ENCODE measurements at regions not wholly inside any gene's neighbourhood (a gene's known extent, or its start where the extent isn't known, plus 50 kb on each side); places are given as distances from the start of the nearest gene placed in this dataset.

DNA sequence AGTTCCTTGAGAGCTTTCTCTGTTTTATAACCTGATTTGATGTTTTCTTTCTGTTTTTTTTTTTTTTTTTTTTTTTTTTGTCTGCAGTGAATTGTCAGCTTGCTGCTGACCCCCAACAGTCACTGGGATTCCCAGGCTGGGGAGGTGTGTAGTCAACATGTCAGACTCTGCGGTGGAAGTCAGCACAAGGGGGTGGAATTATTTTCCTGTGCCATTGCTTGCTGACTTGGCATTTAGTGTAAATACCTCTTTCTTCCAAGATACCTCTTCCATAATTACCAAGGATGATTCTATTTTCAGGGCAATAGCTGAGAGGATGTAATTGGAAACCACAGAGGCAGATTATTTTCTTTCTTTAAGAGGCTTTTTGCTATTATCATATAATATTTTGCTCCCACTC lies 266.3 kb downstream of the CCDC85A start:
- no TSS peak for BruUV-seq (replicated peaks)
- Mint-ChIP-seq H3K36me3 (ENCODE audit: insufficient read depth, unreplicated experiment) (no peaks in the 10 kb centered on the region), H3K4me1 (ENCODE audit: insufficient read depth, unreplicated experiment) (peaks cover 17% of the 10 kb centered on the region), H3K9me3 (ENCODE audit: unreplicated experiment) (peaks cover 9% of the 10 kb centered on the region), H3K4me3 (ENCODE audit: unreplicated experiment) (no peak overlapping the region), H3K27me3 (ENCODE audit: insufficient read depth, unreplicated experiment) (no peaks in the 10 kb centered on the region), H3K27ac (ENCODE audit: low read depth, unreplicated experiment) (no peak overlapping the region)
- TF ChIP-seq CTCF (IDR thresholded peaks at IDR 0.05; ENCODE audit: unreplicated experiment), result no peak
- no peak for DNase-seq (ENCODE audit: unreplicated experiment)
- ChIA-PET CTCF (interaction anchor here (0.6 to 0.7 kb wide), 3 partner anchors 261 to 1055 kb away, joined by 3 to 5 read pairs (median 3); no protein-coding TSS in a partner anchor), POLR2A (interaction anchor here (1.4 kb wide), 2 partner anchors 8 to 291 kb away, joined by 3 to 5 read pairs; no protein-coding TSS in a partner anchor)
- intact Hi-C loops (cut with micrococcal nuclease), result no loop called here

GRCh38 chr2:56450772-56451171 lies 267.0 kb downstream of the CCDC85A start:
- no peak for TF ChIP-seq CTCF (IDR thresholded peaks at IDR 0.05; ENCODE audit: unreplicated experiment)
- intact Hi-C loops (cut with micrococcal nuclease), result no loop called here
- no TSS peak for BruUV-seq (replicated peaks)
- H3K9me3 Mint-ChIP-seq (ENCODE audit: unreplicated experiment), result peaks cover 9% of the 10 kb centered on the region
- H3K27me3 Mint-ChIP-seq (ENCODE audit: insufficient read depth, unreplicated experiment), result no peaks in the 10 kb centered on the region
- H3K4me1 Mint-ChIP-seq (ENCODE audit: insufficient read depth, unreplicated experiment), result peaks cover 17% of the 10 kb centered on the region
- H3K36me3 Mint-ChIP-seq (ENCODE audit: insufficient read depth, unreplicated experiment), result no peaks in the 10 kb centered on the region
- no peak overlapping the region for H3K4me3 Mint-ChIP-seq (ENCODE audit: unreplicated experiment)
- no peak overlapping the region for H3K27ac Mint-ChIP-seq (ENCODE audit: low read depth, unreplicated experiment)
- POLR2A ChIA-PET, result no interaction called here
- DNase-seq (ENCODE audit: unreplicated experiment), result no peak
- CTCF ChIA-PET, result interaction anchor here (0.7 kb wide), 1 partner anchor 449 kb away, joined by 3 read pairs; no protein-coding TSS in a partner anchor

- DNase-seq (ENCODE audit: unreplicated experiment), result no peak
- no peak overlapping the region for H3K4me3 Mint-ChIP-seq (ENCODE audit: unreplicated experiment)
- CTCF ChIA-PET, result interaction anchor here (0.6 to 0.7 kb wide), 2 partner anchors 26 to 267 kb away, joined by 3 read pairs; no protein-coding TSS in a partner anchor
Measured at GRCh38 chr2:56455642-56456041, 271.9 kb downstream of the CCDC85A start.

DNA sequence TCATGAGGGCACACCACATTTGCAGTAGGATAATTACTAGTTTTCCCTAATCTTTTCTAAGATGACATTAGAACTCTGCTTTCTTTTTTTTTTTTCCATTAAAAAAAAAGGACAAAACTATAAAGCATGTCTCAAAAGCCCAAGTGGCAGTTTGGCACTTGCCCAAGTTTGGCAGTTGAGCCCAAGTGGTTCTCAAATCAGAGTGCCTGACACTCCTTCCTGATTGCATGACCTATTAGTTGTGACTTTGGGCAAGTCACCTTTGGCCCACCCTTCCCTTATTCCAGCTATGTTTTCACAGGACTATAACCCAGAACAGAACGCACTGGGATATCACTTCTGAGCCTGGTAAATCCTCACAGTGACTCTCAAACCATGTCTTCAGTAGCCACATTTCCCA lies 273.0 kb downstream of the CCDC85A start:
- Mint-ChIP-seq H3K4me3 (ENCODE audit: unreplicated experiment) (no peak overlapping the region), H3K36me3 (ENCODE audit: insufficient read depth, unreplicated experiment) (no peaks in the 10 kb centered on the region), H3K4me1 (ENCODE audit: insufficient read depth, unreplicated experiment) (no peaks in the 10 kb centered on the region), H3K9me3 (ENCODE audit: unreplicated experiment) (no peaks in the 10 kb centered on the region), H3K27me3 (ENCODE audit: insufficient read depth, unreplicated experiment) (no peaks in the 10 kb centered on the region), H3K27ac (ENCODE audit: low read depth, unreplicated experiment) (no peak overlapping the region)
- no peak for TF ChIP-seq CTCF (IDR thresholded peaks at IDR 0.05; ENCODE audit: unreplicated experiment)
- BruUV-seq (replicated peaks), result no TSS peak
- no peak for DNase-seq (ENCODE audit: unreplicated experiment)
- intact Hi-C loops (cut with micrococcal nuclease), result no loop called here
- CTCF ChIA-PET, result no interaction called here
- POLR2A ChIA-PET, result no interaction called here

More at GRCh38 chr2:56455642-56456041, 271.9 kb downstream of the CCDC85A start:
- Mint-ChIP-seq H3K27ac (ENCODE audit: low read depth, unreplicated experiment) (no peak overlapping the region), H3K4me1 (ENCODE audit: insufficient read depth, unreplicated experiment) (no peaks in the 10 kb centered on the region), H3K27me3 (ENCODE audit: insufficient read depth, unreplicated experiment) (no peaks in the 10 kb centered on the region), H3K36me3 (ENCODE audit: insufficient read depth, unreplicated experiment) (no peaks in the 10 kb centered on the region), H3K9me3 (ENCODE audit: unreplicated experiment) (peaks cover 5% of the 10 kb centered on the region)
- BruUV-seq (replicated peaks), result no TSS peak
- POLR2A ChIA-PET, result interaction anchor here (0.6 to 1.3 kb wide), 2 partner anchors 10 to 892 kb away, joined by 3 read pairs; no protein-coding TSS in a partner anchor
- intact Hi-C loops (cut with micrococcal nuclease), result no loop called here
- no peak for TF ChIP-seq CTCF (IDR thresholded peaks at IDR 0.05; ENCODE audit: unreplicated experiment)
